ENCODE measurements at regions not wholly inside any gene's neighbourhood (a gene's known extent, or its start where the extent isn't known, plus 50 kb on each side); places are given as distances from the start of the nearest gene placed in this dataset.

GRCh38 chr6:163974322-163974721 is 559.8 kb downstream of the QKI start:
- ATAC-seq (no peak), FAIRE-seq (no peak), DNase-seq (ENCODE audit: extremely low read depth in 1 of 4, low spot score in 3 of 4) (no peak)
- Histone ChIP-seq H2AFZ (ENCODE audit: low read depth, low read length) (no peak overlapping the region), H3K4me1 (replicated peaks in 1 of 2; ENCODE audit: control insufficient read depth in 2 of 2, insufficient read depth in 2 of 2, low read length in 2 of 2) (peaks cover 4 to 10% of the 10 kb centered on the region in 2 experiments; a peak in 3 of 5 replicates), H3K9me1 (ENCODE audit: control insufficient read depth, insufficient read depth, low read length) (no peaks in the 10 kb centered on the region), H4K20me1 (replicated peaks; ENCODE audit: control insufficient read depth, insufficient read depth, low read length) (no peaks in the 10 kb centered on the region), H3K4me3 (no peak overlapping the region), H3K36me3 (ENCODE audit: control insufficient read depth, insufficient read depth, low read length) (no peaks in the 10 kb centered on the region), H3K79me2 (ENCODE audit: control insufficient read depth, insufficient read depth, low read length) (no peaks in the 10 kb centered on the region), H3K9me3 (replicated peaks; ENCODE audit: control insufficient read depth, insufficient read depth, low read depth, low read length) (no peaks in the 10 kb centered on the region), H3K27me3 (ENCODE audit: control insufficient read depth in 2 of 2, insufficient read depth in 2 of 2, low read length in 2 of 2) (peaks cover 23 to 26% of the 10 kb centered on the region in 2 experiments), H3K27ac (ENCODE audit: extremely low read depth, low read depth, low read length) (no peak overlapping the region), H3K9ac (ENCODE audit: insufficient read depth in 1 of 2, low read depth in 2 of 2, low read length in 2 of 2) (no peak overlapping the region), H3K4me2 (ENCODE audit: insufficient read depth, low read length) (no peak overlapping the region)
- in situ Hi-C loops (cut with MboI) = no loop called here
- POLR2A ChIA-PET = no interaction called here
- 0% methylated on average over 2 of the region's 2 CpGs for WGBS (ENCODE audit: insufficient coverage, low coverage, missing lambda C conversion rate)
- no TSS peak for BruUV-seq (replicated peaks)
- intact Hi-C loops (cut with micrococcal nuclease) = no loop called here
- TF ChIP-seq POLR2AphosphoS2 (IDR thresholded peaks at IDR 0.05; ENCODE audit: low read length) = no peak
- CTCF ChIA-PET (ENCODE audit: low intra/inter-chr PET ratio) = no interaction called here

GRCh38 chr6:163971841-163972838 is 557.6 kb downstream of the QKI start:
- BruUV-seq (replicated peaks) = no TSS peak
- DNase-seq (ENCODE audit: extremely low read depth in 1 of 4, low spot score in 3 of 4) = peak in 1 of 4 experiments; percentile 29
- no peaks in the 10 kb centered on the region for H3K9me1 ChIP-seq (ENCODE audit: control insufficient read depth, insufficient read depth, low read length)
- no peak overlapping the region; the same call in 1 of the 2 replicates for H3K4me3 ChIP-seq
- H4K20me1 ChIP-seq (replicated peaks; ENCODE audit: control insufficient read depth, insufficient read depth, low read length) = no peaks in the 10 kb centered on the region
- H2AFZ ChIP-seq (ENCODE audit: low read depth, low read length) = peak overlapping the region; percentile 79
- H3K79me2 ChIP-seq (ENCODE audit: control insufficient read depth, insufficient read depth, low read length) = no peaks in the 10 kb centered on the region
- no peak overlapping the region; a peak in 1 of 4 replicates for H3K9ac ChIP-seq (ENCODE audit: insufficient read depth in 1 of 2, low read depth in 2 of 2, low read length in 2 of 2)
- 7% methylated on average over 50 of the region's 59 CpGs for WGBS (ENCODE audit: insufficient coverage, low coverage, missing lambda C conversion rate)
- CTCF ChIA-PET (ENCODE audit: low intra/inter-chr PET ratio) = no interaction called here
- POLR2A ChIA-PET = no interaction called here
- no peak overlapping the region for H3K27ac ChIP-seq (ENCODE audit: extremely low read depth, low read depth, low read length)
- no peaks in the 10 kb centered on the region for H3K36me3 ChIP-seq (ENCODE audit: control insufficient read depth, insufficient read depth, low read length)
- peaks cover 26 to 27% of the 10 kb centered on the region in 2 experiments for H3K27me3 ChIP-seq (ENCODE audit: control insufficient read depth in 2 of 2, insufficient read depth in 2 of 2, low read length in 2 of 2)
- in situ Hi-C loops (cut with MboI) (no loop called here), intact Hi-C loops (cut with micrococcal nuclease) (no loop called here)
- FAIRE-seq = peak; percentile 23
- peak overlapping the region; percentile 57 for H3K4me2 ChIP-seq (ENCODE audit: insufficient read depth, low read length)
- peak; percentile 75 for ATAC-seq
- H3K4me1 ChIP-seq (replicated peaks in 1 of 2; ENCODE audit: control insufficient read depth in 2 of 2, insufficient read depth in 2 of 2, low read length in 2 of 2) = peaks cover 4 to 10% of the 10 kb centered on the region in 2 experiments; a peak in 3 of 5 replicates
- H3K9me3 ChIP-seq (replicated peaks; ENCODE audit: control insufficient read depth, insufficient read depth, low read depth, low read length) = no peaks in the 10 kb centered on the region; the same call in 1 of the 2 replicates
- TF ChIP-seq CREB3 (tag; conservative IDR thresholded peaks at IDR 0.05; ENCODE audit: low read depth) (no peak), SOX6 (IDR thresholded peaks at IDR 0.05) (no peak), TCF7 (IDR thresholded peaks at IDR 0.05; ENCODE audit: borderline replicate concordance) (no peak), SMC3 (conservative IDR thresholded peaks at IDR 0.05; ENCODE audit: insufficient read depth, low read depth, low read length) (no peak), TARDBP (IDR thresholded peaks at IDR 0.05) (no peak), NONO (IDR thresholded peaks at IDR 0.05; ENCODE audit: low read depth in 2 of 2, low read length in 1 of 2) (no peak), KLF1 (tag; IDR thresholded peaks at IDR 0.05) (no peak), EWSR1 (IDR thresholded peaks at IDR 0.05; ENCODE audit: borderline replicate concordance, low read depth, partially characterized antibody) (no peak), MAFG (tag; conservative IDR thresholded peaks at IDR 0.05) (no peak)

Data from K562 (cell line).